HG03095 (cell line): ENCODE measurements at regions not wholly inside any gene's neighbourhood (a gene's known extent, or its start where the extent isn't known, plus 50 kb on each side); places are given as distances from the start of the nearest gene placed in this dataset.
"Not testable (repeated sequence)": the region's sequence is repeated elsewhere in the genome, so short reads cannot be mapped to it uniquely, and the experiment has no call there.

Source experiments
- ATAC-seq: cut with Tn5 transposase; IDR thresholded peaks from one replicate; pipeline ENCODE4 v1.9.1; 2021; ENCODE audit warnings: moderate library complexity; ENCODE audit not compliant: unreplicated experiment

- ATAC-seq = no peak
Observed at GRCh38 chr2:175282886-175283285, 101.4 kb upstream of the ATP5MC3 start.

- no peak for ATAC-seq
Observed at GRCh38 chr2:175282300-175282699, 100.8 kb upstream of the ATP5MC3 start.

GRCh38 chr2:175277772-175278171, 96.3 kb upstream of the ATP5MC3 start:
- ATAC-seq = no peak

GRCh38 chr2:175275539-175275938, 94.0 kb upstream of the ATP5MC3 start:
- ATAC-seq = no peak

GRCh38 chr2:175259164-175259563, 77.7 kb upstream of the ATP5MC3 start:
- ATAC-seq = no peak

GRCh38 chr2:175256806-175257585, 75.5 kb upstream of the ATP5MC3 start:
- no peak for ATAC-seq

GRCh38 chr2:175256391-175256790, 74.9 kb upstream of the ATP5MC3 start:
- not testable (repeated sequence) for ATAC-seq

- no peak for ATAC-seq
Observed at GRCh38 chr2:175253871-175254270, 72.4 kb upstream of the ATP5MC3 start.

- no peak for ATAC-seq
Observed at GRCh38 chr2:175251425-175252041, 70.0 kb upstream of the ATP5MC3 start.

- no peak for ATAC-seq
Observed at GRCh38 chr2:175247159-175247558, 65.6 kb upstream of the ATP5MC3 start.

- no peak for ATAC-seq
Observed at GRCh38 chr2:175244697-175245096, 63.2 kb upstream of the ATP5MC3 start.

GRCh38 chr2:175241691-175242090, 60.2 kb upstream of the ATP5MC3 start:
- no peak for ATAC-seq

- ATAC-seq = not testable (repeated sequence)
Observed at GRCh38 chr2:175240033-175240432, 58.5 kb upstream of the ATP5MC3 start.

GRCh38 chr2:175236930-175237329, 55.4 kb upstream of the ATP5MC3 start:
- ATAC-seq = no peak

- peak; percentile 73 for ATAC-seq
Observed at GRCh38 chr2:175234650-175235049, 53.1 kb upstream of the ATP5MC3 start.

- ATAC-seq = no peak
Observed at GRCh38 chr2:175234153-175234552, 52.6 kb upstream of the ATP5MC3 start.

GRCh38 chr2:175233135-175233719, 51.7 kb upstream of the ATP5MC3 start:
- ATAC-seq = no peak
